ENCODE measurements at regions not wholly inside any gene's neighbourhood (a gene's known extent, or its start where the extent isn't known, plus 50 kb on each side); places are given as distances from the start of the nearest gene placed in this dataset.

GRCh38 chr4:164215113-164215741 lies 538.7 kb upstream of the SMIM31 start:
- TF ChIP-seq CTCF (IDR thresholded peaks at IDR 0.05) (no peak), POLR2A (IDR thresholded peaks at IDR 0.05) (no peak)
